ENCODE measurements at regions not wholly inside any gene's neighbourhood (a gene's known extent, or its start where the extent isn't known, plus 50 kb on each side); places are given as distances from the start of the nearest gene placed in this dataset.

DNA sequence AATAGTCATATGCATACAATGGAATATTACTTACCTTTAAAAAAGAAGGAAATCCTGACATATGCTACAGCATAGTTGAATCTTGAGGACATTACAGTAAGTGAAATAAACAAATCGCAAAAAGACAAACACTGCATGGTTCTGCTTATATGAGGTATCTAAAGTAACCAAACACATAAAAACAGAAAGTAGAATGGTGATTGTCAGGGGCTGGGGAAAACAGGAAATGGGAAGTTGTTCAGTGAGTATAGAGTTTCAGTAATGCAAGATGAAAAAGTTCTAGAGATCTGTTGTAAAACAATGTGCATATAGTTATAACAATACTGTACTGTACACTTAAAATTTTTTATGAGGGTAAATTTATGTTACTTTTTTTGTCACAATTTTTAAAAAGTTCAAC is 219.4 kb downstream of the KLF5 start:
- ATAC-seq: no peak
- no peak for DNase-seq
- intact Hi-C loops (cut with DNase I, micrococcal nuclease): no loop called here

DNA sequence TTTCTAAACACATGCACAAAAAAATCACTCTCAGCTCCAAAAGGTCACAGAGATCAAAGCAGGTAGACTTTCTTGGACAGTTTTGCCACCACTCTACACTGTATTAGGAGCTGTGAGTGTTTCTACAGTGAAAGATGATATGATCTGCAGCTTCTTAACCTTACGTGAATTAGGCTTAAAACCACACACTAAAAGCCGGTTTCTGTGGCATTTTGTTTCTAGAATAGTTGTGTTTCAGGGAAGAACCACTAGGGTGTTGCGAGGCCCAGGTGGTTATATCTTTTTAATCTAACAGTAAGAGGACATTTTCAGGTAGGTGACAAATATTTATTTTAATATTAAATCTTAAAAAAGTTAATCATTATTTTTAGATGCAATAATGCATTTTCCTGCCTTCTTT is 216.4 kb downstream of the KLF5 start:
- ATAC-seq (no peak), DNase-seq (no peak)
- intact Hi-C loops (cut with DNase I, micrococcal nuclease): no loop called here

DNA sequence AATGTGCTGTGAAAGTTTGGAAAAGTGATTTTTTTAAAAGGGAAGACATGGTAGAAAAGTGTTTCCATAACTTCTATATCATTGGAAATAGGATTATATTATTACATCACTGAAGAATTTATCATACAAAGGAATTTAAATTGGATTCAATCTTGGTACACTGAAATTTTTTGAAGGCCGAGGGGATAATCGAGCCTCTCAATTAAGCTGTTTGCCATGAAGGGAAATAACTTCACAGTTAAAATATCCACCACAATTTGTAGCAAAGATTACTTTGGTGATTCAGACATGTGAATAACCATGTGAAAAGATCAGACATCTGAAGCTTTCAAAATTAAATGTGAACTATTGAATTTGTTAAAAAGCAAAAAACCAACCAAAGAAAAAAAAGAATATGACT is 215.3 kb downstream of the KLF5 start:
- DNase-seq (no peak), ATAC-seq (no peak)
- intact Hi-C loops (cut with DNase I, micrococcal nuclease): no loop called here

DNA sequence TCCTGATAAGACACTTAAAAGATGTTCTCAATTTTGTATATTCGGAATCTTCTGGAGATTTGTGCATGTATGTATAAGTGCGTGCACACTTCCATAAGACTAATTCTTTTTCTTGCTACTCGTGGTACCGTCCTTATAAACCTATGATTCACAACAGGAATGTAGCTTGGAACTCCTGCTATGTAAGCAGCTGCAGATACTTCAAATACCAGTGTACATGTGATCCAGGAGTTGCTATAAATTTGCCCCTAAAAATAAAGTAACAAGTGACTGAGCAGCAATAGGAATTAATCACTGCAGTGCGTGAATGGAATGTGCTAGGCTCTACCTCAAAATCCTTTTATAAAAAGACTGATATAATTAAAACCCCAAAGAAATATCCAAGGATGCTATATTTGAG is 214.9 kb downstream of the KLF5 start:
- no peak for DNase-seq
- intact Hi-C loops (cut with DNase I, micrococcal nuclease): no loop called here
- no peak for ATAC-seq

DNA sequence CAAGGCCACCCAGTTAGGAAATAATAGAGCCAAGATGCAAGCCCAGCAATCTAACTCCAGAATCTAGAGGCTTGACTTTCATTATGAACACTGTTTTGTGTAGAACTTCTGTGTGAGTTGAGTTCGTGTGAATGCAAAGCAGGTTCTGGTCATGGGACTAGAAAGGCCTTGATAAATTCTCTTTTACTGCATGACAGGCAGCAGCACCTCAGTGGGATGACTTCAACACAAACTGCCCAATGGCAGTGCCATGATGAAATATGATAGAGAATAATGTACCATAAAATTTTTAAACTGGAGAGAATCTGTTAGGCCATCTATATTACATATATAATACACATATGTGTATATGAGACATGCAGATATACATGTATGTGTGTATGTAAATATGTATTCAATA is 214.5 kb downstream of the KLF5 start:
- no peak for ATAC-seq
- DNase-seq: no peak
- intact Hi-C loops (cut with DNase I, micrococcal nuclease): no loop called here

DNA sequence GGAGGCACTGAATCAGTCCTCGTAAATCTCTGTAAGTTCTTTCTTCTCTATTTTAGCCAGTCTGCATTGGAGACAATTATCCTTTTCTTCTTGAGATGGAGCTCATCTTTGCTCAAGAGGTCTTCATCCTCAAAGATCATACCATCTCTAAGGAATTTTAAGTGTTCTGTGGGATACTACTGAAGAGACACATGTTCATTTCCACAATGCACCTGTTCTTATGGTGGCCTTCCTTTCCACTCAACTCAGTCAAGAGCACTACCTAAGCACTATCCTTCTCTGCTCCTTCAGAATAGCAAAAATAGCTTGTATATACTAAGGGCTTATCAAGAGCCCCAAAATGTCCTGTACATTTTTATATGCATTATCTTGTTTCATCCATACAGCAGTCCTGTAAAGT is 214.0 kb downstream of the KLF5 start:
- DNase-seq: no peak
- ATAC-seq: no peak
- intact Hi-C loops (cut with DNase I, micrococcal nuclease): no loop called here

DNA sequence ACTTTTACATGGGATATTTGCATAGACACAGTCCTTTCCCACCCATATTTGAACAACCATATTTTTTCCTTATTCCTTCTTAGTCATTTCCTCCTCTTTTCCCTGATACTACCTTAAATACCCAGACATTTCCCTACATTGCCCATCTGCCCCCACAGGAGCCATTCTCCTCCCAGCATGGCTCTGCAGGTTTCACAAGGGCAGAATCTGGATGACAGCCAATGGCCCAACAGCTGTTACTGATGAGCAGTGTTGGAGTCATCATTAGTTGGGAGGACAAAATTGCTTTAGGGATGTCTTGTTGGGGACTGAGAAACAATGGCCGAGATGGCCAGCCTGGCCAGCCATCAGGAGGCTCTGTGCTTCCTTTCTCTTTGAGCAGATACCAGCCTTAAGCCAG is 209.5 kb downstream of the KLF5 start:
- ATAC-seq (peak; percentile 3), DNase-seq (peak; percentile 56 to 61)
- intact Hi-C loops (cut with DNase I, micrococcal nuclease): no loop called here

DNA sequence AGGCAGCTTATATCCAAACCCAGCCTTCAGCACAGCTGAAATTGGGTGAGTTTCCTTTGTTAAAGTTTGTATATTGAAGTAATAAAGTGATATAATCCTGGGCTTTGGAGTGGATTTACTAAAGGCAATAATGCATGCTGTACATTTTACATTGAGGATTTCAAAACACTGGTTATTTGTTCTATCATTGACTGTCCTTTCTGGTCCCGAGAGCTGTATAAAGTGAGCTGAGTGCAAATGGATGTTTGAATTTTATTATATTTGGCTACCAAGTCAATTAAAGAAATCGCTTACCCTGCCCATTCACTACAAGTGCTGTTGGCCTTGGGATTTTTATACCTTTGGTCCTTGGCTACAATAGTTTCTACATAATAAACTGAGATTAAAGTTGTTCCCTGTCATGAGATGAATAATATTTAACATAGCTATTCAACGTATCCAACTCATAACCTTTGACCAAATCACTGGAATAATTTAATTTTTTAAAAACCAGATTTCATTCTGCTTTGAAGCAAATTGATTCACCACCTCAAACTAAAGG is 207.9 kb downstream of the KLF5 start:
- ATAC-seq (peak; percentile 82), DNase-seq (no peak)
- intact Hi-C loops (cut with DNase I, micrococcal nuclease): no loop called here

DNA sequence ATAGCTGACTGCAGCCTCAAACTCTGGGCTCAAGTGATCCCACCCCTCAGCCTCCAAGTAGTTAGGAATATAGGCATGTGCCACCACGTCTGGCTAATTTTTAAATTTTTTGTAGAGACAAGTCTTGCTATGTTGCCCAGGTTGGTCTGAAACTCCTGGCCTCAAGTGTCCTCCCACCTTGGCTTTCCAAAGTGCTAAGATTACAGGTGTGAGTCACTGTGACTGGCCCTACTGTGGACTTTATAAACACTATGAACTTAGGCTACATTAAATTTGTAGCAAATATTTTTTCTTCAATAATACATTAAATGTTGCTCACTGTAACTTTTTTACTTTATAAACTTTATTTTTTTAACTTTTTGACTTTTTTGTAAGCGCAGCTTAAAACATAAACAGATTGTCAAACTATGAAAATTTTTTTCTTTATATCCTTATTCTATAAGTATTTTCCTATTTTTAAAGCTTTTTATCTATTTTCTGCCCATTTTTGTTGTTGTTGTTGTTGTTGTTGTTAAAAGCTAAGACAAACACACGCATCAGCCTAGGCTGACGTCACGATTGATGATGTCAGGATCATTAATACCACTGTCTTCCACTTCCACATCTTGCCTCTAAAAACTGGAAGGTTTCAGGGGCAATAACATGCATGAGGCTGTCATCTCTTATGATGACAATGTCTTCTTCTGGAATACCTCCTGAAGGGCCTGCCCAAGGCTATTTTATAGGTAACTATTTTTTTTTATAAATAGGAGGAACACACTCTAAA is 204.2 kb downstream of the KLF5 start:
- intact Hi-C loops (cut with DNase I, micrococcal nuclease): no loop called here
- ATAC-seq (no peak), DNase-seq (no peak)

DNA sequence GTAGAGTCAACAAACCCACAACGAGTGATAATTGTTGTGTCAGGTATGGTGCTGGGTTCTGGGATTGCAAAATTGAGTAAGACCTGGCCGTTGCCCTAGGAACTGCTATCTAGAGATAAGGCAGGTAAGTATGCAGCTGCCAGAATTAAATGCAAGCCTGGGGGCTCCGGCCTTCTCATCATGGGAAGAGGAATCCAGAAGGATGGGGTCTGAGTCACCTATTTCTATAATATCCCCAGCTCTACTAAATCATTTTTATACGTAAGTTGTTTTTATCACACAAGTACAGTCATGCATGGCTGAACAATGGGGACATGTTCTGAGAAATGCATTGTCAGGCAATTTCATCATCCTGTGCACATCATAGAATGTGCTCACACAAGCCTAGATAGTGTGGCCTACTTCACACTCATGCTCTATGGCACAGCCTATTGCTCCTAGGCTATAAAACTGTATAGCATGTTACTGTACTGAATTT is 203.0 kb downstream of the KLF5 start:
- intact Hi-C loops (cut with DNase I, micrococcal nuclease): no loop called here
- DNase-seq (no peak), ATAC-seq (no peak)

DNA sequence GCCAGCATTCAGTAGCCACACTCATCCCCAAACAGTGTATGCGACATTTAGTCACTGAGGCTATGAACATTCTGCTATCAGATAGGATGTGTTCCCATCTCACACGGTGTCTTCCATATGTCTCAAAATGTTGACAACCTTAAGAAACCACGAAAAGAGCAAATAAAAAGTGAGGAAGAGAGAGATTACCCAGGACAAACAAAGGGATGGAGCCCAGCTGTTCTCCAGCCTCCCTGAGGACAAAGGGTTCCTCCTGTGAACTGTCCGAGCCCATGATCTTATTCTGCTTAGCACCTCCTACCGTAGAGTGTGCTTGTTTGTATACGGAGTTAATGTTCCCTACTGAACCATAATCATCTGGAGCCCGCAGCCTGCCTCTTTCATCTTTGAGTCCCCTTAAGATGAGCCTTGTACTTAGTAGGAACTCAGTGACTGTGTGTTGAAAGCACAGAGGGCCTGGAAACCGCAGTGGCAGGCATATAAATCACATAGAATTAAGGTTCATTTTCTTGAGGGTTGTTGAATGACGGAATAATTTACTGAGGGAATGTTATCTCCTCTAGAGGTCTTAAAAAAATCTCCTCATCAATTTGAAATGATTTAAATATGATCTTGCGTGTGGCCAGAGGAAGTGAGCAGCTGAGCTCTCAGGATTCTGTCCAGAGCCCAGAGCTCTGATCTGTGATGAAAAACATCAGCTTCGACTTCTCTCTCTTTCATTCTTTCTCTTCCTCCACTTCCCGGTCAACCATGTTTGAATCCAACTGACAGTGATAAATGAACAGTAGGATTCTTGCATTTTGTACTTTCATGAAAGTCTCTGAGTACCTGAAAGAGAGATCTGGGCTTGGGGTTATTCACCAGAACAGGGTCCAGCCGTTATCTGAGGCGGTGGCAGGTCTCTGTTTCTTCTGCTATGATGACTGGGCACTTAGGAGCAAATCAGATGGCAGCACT is 200.5 kb downstream of the KLF5 start:
- intact Hi-C loops (cut with DNase I, micrococcal nuclease): no loop called here
- peak in 1 of 2 donors; percentile 38 for DNase-seq
- peak; percentile 85 for ATAC-seq

DNA sequence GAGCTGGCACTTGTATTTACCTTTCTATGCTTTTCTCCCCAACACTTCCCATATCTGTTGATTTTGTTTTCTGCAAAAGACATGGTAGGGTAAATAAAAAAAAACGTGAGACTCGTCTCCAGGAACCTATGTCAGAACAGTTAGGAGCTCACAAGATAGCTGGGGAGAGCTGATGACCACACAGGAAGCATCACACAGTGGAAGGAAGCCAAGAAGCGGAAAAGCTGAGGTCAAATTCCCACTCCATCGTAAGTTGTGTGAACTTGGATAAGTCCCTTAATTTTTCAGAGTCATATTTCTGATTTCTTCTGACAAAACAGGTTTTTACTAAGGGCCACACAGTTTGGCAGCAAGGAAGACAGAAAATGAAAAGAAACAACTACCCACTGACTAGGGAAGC is 199.6 kb downstream of the KLF5 start:
- intact Hi-C loops (cut with DNase I, micrococcal nuclease): no loop called here
- DNase-seq (no peak), ATAC-seq (no peak)

DNA sequence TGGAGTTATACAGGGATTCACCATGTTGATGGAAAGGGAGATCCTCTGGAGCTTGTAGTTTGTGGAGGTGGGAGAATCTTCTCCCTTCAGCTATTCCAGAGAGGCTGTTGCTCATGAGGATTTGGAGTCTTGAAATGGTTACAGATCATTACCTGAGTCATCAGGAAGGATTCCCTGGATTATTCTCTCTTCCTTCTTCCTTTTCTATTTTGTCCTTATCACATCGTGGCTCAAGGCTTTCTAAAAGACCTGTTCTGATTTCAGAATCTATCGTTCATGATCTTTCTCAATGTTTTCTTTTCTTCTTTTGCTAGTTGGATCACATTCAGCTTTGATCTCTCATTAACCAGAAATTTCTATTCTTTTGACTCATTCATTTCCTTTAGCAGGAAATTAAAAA is 196.0 kb downstream of the KLF5 start:
- peak; percentile 31 for ATAC-seq
- intact Hi-C loops (cut with DNase I, micrococcal nuclease): no loop called here
- DNase-seq: no peak

DNA sequence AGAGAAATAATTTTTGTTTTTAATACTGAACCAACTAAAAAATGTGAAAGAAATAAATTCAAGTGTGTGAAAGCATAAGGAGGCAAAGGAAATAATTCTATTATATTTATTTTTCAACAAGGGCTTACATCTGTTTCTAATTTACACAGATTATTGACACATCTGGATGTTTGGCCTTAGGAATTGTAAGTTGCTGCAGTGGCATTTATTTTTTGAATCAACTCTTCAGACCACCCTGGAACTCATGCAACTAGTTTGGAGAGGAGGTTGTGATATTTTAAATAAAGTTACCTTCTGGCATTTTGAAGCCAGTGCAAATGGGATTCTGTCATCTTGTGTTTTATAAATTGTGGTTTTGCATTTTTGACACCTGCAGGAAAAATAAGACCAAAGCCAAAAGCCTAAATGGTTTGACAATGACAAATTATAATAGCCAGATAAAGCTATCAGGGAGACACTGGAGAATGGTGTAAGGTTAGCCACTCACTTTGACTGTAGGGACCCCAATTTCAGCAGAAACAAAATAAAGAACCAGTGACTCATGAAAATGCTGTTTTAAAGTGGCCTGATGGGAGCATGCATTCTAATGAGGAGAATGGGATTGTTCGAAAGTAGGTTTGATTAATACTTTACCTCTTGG is 192.9 kb downstream of the KLF5 start:
- intact Hi-C loops (cut with DNase I, micrococcal nuclease): no loop called here
- no peak for DNase-seq
- no peak for ATAC-seq

DNA sequence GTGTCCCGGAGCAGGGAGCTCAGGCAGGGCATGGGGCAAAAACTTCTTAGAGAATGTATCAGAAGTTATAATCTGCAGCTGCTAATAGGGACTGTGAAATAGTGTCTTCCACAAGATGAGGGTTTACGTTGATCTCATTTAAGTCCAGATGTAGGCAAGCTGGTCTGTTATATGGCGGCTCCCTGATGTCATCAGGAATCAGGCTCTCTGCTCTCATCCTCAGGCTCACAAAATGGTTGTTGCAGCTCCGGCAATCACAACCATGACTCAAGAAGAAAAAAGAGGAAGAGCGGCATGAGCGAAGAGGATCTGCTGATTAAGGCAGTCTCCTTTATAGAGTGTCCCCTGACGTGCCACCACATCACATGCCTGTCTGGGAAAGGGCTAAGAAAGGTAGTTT is 191.3 kb downstream of the KLF5 start:
- DNase-seq (no peak), ATAC-seq (no peak)
- intact Hi-C loops (cut with DNase I, micrococcal nuclease): no loop called here

DNA sequence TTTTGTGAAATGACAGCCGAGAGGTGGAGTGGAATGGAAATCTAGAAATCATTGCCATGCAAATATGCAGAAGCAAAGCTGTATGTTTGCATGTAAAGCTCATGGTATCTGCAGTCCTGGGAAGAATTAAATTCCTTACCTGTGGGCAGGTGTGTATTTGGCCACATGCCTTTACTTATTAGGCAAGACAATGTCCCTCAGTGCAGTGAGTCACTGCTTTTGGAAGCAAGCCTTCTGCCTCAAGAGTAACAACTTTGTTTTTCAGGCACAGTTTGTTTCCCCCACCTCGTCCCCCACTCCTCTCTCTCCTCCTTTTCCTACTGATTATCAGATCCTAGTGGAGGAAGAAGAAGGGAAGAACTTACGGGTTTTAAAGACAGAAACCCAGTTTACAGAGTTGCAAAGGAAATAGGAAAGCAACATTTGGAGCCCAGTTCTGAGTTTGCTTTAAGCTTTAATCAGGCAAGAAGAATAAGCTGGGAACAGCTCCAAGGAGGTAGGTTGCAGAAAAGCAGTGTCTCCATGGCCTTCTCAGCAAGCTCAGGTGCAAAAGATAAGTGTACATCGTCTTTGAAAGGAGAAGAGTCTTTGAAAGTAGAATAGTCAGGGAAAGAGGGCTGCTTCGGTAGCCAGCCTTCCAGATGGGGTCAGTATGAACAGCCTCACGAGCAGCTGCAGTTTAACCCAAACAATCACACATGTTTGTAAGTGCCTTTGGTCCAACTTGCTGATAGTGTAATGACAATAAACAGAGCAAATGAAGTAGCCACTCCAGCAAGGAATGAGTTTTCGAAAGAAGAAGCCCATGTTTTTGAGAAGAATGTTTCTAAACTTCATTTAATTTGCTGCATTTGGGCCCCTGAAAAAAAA is 190.1 kb downstream of the KLF5 start:
- DNase-seq: peak in 1 of 2 donors; percentile 45

DNA sequence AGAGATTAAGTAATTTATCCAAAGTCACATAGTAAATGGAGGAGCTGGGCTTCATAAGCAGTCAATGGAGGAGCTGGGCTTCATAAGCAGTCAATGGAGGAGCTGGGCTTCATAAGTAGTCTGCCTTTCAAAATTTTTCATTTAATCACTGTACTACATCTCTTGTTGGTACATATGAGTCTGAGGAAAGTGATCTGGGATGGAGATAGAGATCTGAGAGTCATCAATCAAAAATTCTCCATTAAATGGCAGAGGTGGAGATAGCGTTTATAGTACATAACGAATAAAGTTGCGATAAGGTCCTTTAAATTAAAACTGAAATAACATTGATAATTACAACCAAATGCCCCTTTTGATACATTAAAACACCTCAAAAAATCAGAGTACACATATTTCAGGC is 189.3 kb downstream of the KLF5 start:
- intact Hi-C loops (cut with DNase I, micrococcal nuclease): no loop called here
- DNase-seq (no peak), ATAC-seq (no peak)

More for the DNA sequence above, 190.1 kb downstream of the KLF5 start:
- intact Hi-C loops (cut with DNase I, micrococcal nuclease): no loop called here
- peak; percentile 77 for ATAC-seq

DNA sequence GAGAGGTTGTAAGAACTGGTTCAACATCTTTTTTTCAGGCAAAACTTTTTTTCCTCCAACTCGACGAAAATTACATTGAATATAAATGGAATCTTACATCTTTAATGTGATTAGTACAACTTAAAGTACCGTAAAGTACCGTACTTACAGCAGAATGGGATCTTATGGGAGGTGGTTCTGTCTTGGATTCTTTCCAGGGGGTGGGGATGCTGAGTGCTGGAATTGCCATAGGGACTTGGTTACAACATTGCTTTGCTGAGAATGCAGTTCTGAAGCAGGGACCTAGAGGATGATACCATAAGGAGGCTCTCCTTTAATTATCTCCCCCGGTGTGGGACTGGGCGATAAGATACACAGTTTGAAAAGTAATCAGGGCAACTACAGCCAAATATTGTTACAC is 186.4 kb downstream of the KLF5 start:
- ATAC-seq: no peak
- intact Hi-C loops (cut with DNase I, micrococcal nuclease): no loop called here
- no peak for DNase-seq

Measured in left colon (tissue), 2 donors.